ENCODE measurements at regions not wholly inside any gene's neighbourhood (a gene's known extent, or its start where the extent isn't known, plus 50 kb on each side); places are given as distances from the start of the nearest gene placed in this dataset.

- H3K4me3 Mint-ChIP-seq (ENCODE audit: unreplicated experiment), result no peak overlapping the region
- Histone ChIP-seq H3K27me3 (ENCODE audit: insufficient read depth, low read length) (no peaks in the 10 kb centered on the region), H3K4me2 (ENCODE audit: low read length) (no peak overlapping the region), H3K9me3 (ENCODE audit: insufficient read depth, low read depth, low read length) (no peaks in the 10 kb centered on the region), H3K4me3 (ENCODE audit: insufficient read depth, low read depth, low read length) (no peak overlapping the region), H3K9ac (ENCODE audit: low read length) (no peak overlapping the region), H3K36me3 (ENCODE audit: insufficient read depth, low read length) (no peaks in the 10 kb centered on the region), H4K20me1 (ENCODE audit: insufficient read depth, low read length) (no peaks in the 10 kb centered on the region), H3K4me1 (ENCODE audit: insufficient read depth, low read length) (peaks cover 36% of the 10 kb centered on the region), H2AFZ (ENCODE audit: low read depth, low read length) (no peak overlapping the region), H3K27ac (ENCODE audit: low read depth, low read length) (no peak overlapping the region), H3K79me2 (ENCODE audit: insufficient read depth, low read length) (no peaks in the 10 kb centered on the region)
- TF ChIP-seq EZH2 (IDR thresholded peaks at IDR 0.05; ENCODE audit: insufficient read depth, low read length), result no peak
- TF ChIP-seq, protein P1, sequence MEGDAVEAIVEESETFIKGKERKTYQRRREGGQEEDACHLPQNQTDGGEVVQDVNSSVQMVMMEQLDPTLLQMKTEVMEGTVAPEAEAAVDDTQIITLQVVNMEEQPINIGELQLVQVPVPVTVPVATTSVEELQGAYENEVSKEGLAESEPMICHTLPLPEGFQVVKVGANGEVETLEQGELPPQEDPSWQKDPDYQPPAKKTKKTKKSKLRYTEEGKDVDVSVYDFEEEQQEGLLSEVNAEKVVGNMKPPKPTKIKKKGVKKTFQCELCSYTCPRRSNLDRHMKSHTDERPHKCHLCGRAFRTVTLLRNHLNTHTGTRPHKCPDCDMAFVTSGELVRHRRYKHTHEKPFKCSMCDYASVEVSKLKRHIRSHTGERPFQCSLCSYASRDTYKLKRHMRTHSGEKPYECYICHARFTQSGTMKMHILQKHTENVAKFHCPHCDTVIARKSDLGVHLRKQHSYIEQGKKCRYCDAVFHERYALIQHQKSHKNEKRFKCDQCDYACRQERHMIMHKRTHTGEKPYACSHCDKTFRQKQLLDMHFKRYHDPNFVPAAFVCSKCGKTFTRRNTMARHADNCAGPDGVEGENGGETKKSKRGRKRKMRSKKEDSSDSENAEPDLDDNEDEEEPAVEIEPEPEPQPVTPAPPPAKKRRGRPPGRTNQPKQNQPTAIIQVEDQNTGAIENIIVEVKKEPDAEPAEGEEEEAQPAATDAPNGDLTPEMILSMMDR (IDR thresholded peaks at IDR 0.05; ENCODE audit: insufficient read depth, low read depth, low read length), result no peak
- peaks cover 45% of the 10 kb centered on the region for H3K4me1 Mint-ChIP-seq (ENCODE audit: low read depth, unreplicated experiment)
- H3K36me3 Mint-ChIP-seq (ENCODE audit: low read depth, unreplicated experiment), result no peaks in the 10 kb centered on the region
- no peaks in the 10 kb centered on the region for H3K27me3 Mint-ChIP-seq (ENCODE audit: low read depth, unreplicated experiment)
- no peaks in the 10 kb centered on the region for H3K9me3 Mint-ChIP-seq (ENCODE audit: unreplicated experiment)
- DNase-seq (ENCODE audit: low read depth) (no peak), FAIRE-seq (no peak)
- H3K27ac Mint-ChIP-seq (ENCODE audit: unreplicated experiment), result peak overlapping the region; percentile 21
Measured at GRCh38 chr16:65545413-65545956, 423.6 kb upstream of the CDH11 start.

DNA sequence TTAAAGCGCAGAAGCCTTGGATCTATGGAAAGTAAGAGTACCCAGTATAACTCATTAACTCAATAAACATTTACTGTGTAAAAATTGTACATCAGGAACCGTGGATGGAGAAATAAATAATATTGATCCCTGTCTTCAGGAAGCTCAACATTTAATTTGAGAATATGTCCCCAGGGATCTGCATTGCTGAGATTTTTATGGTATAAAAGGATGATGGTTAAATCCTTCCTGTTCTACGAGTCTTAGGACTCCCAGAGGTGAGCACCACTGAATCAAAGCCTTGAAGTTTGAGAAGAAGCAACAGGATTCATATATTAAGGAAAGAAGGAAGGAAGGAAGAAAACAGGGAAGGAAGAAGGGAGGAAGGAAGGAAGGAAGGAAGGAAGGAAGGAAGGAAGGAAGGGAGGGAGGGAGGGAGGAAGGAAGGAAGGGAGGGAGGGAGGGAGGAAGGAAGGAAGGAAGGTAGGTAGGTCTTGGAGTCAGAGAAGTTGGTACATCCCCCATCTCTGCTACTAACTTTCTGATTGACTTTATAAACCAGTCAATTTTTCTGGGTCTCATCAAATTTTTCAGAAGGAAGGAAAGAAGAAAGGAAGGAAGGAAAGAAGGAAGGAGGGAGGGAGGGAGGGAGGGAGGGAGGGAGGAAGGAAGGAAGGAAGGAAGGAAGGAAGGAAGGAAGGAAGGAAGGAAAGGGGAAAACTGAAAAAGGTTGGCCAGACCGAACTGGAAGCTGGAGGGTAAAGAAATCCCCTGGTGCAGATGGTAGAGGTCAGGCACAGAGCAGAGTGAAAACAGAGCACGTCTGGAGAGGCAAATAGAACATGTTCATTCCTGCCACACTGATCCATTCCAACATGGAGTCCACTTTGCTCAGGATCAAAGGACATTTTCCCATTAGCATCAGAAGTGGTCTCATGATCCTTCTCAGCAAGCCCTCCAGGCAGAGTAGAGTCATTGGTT lies 422.2 kb upstream of the CDH11 start:
- Mint-ChIP-seq H3K27ac (ENCODE audit: unreplicated experiment) (no peak overlapping the region), H3K27me3 (ENCODE audit: low read depth, unreplicated experiment) (no peaks in the 10 kb centered on the region), H3K9me3 (ENCODE audit: unreplicated experiment) (no peaks in the 10 kb centered on the region), H3K4me3 (ENCODE audit: unreplicated experiment) (no peak overlapping the region), H3K4me1 (ENCODE audit: low read depth, unreplicated experiment) (peaks cover 42% of the 10 kb centered on the region), H3K36me3 (ENCODE audit: low read depth, unreplicated experiment) (no peaks in the 10 kb centered on the region)
- TF ChIP-seq, protein P1 (IDR thresholded peaks at IDR 0.05; ENCODE audit: insufficient read depth, low read depth, low read length), result no peak
- TF ChIP-seq EZH2 (IDR thresholded peaks at IDR 0.05; ENCODE audit: insufficient read depth, low read length), result no peak
- Histone ChIP-seq H3K79me2 (ENCODE audit: insufficient read depth, low read length) (no peaks in the 10 kb centered on the region), H3K9ac (ENCODE audit: low read length) (no peak overlapping the region), H3K4me3 (ENCODE audit: insufficient read depth, low read depth, low read length) (no peak overlapping the region), H4K20me1 (ENCODE audit: insufficient read depth, low read length) (no peaks in the 10 kb centered on the region), H3K27ac (ENCODE audit: low read depth, low read length) (no peak overlapping the region), H2AFZ (ENCODE audit: low read depth, low read length) (no peak overlapping the region), H3K4me2 (ENCODE audit: low read length) (no peak overlapping the region), H3K4me1 (ENCODE audit: insufficient read depth, low read length) (peaks cover 35% of the 10 kb centered on the region), H3K9me3 (ENCODE audit: insufficient read depth, low read depth, low read length) (no peaks in the 10 kb centered on the region), H3K36me3 (ENCODE audit: insufficient read depth, low read length) (no peaks in the 10 kb centered on the region), H3K27me3 (ENCODE audit: insufficient read depth, low read length) (no peaks in the 10 kb centered on the region)
- no peak for FAIRE-seq
- DNase-seq (ENCODE audit: low read depth), result no peak
